Epithelial cell of esophagus (primary cell): ENCODE measurements at regions not wholly inside any gene's neighbourhood (a gene's known extent, or its start where the extent isn't known, plus 50 kb on each side); places are given as distances from the start of the nearest gene placed in this dataset.

ENCODE experiments used
- DNase-seq: peaks from one replicate; pipeline ENCODE4 v3.0.0; 2010; ENCODE audit warnings: low read depth
- H3K4me3 ChIP-seq: 2 replicates; pipeline ENCODE4 v1.5.1; 2011; ENCODE audit warnings: mild to moderate bottlenecking, low read length, control low read depth
- CTCF ChIP-seq: IDR thresholded peaks from 2 replicates; pipeline ENCODE4 v1.5.1; 2011; ENCODE audit warnings: low read depth, mild to moderate bottlenecking, low read length, control low read depth, inconsistent platforms; ENCODE audit not compliant: insufficient read depth; ENCODE audit errors: missing control alignments

GRCh38 chr10:84837877-84838276 lies 509.5 kb downstream of the CCSER2 start:
- H3K4me3 ChIP-seq = no peak overlapping the region
- no peak for TF ChIP-seq CTCF

GRCh38 chr10:84838851-84839250 lies 510.5 kb downstream of the CCSER2 start:
- no peak for DNase-seq
- TF ChIP-seq CTCF = no peak
- no peak overlapping the region for H3K4me3 ChIP-seq

More at GRCh38 chr10:84837877-84838276, 509.5 kb downstream of the CCSER2 start:
- DNase-seq = no peak

GRCh38 chr10:84842593-84842992 lies 514.2 kb downstream of the CCSER2 start:
- DNase-seq = no peak
- TF ChIP-seq CTCF = no peak
- H3K4me3 ChIP-seq = no peak overlapping the region

GRCh38 chr10:84844461-84844860 lies 516.1 kb downstream of the CCSER2 start:
- no peak for DNase-seq
- TF ChIP-seq CTCF = no peak
- no peak overlapping the region for H3K4me3 ChIP-seq

GRCh38 chr10:84845628-84846261 lies 517.4 kb downstream of the CCSER2 start:
- peak; percentile 43 for TF ChIP-seq CTCF
- H3K4me3 ChIP-seq = no peak overlapping the region
- peak; percentile 17 for DNase-seq

- no peak overlapping the region for H3K4me3 ChIP-seq
- no peak for DNase-seq
- TF ChIP-seq CTCF = no peak
Measured at GRCh38 chr10:84846658-84847316, 518.4 kb downstream of the CCSER2 start.

GRCh38 chr10:84848967-84849366 lies 520.6 kb downstream of the CCSER2 start:
- DNase-seq = no peak
- no peak for TF ChIP-seq CTCF
- no peak overlapping the region for H3K4me3 ChIP-seq
